PC-9 (cell line): ENCODE measurements at regions not wholly inside any gene's neighbourhood (a gene's known extent, or its start where the extent isn't known, plus 50 kb on each side); places are given as distances from the start of the nearest gene placed in this dataset.
"Not testable (repeated sequence)": the region's sequence is repeated elsewhere in the genome, so short reads cannot be mapped to it uniquely, and the experiment has no call there.

ENCODE experiments used
- BruUV-seq: library from RNA; stranded (reverse); fragments of 400-500 nt; replicated peaks from 2 replicates; lab custom pipeline; 2021; lab: Mats Ljungman, UMichigan
- CTCF ChIA-PET: fragments of 300-600 bp; sonication (Branson Sonifier 250); formaldehyde crosslinking; loops from one replicate; lab custom pipeline; 2022; ENCODE audit warnings: antibody characterized with exemption; lab: Charles Lee
- POLR2A ChIA-PET: fragments of 300-600 bp; sonication (Branson Sonifier 250); formaldehyde crosslinking; loops from one replicate; lab custom pipeline; 2022; ENCODE audit warnings: antibody characterized with exemption; ENCODE audit not compliant: unreplicated experiment; lab: Charles Lee
- DNase-seq, 2 experiments: peaks; one replicate each; pipeline versions ENCODE4 v3.0.0 to v3.0.0-alpha.2; 2015 to 2022; ENCODE audit warnings: mixed read lengths in 1 of 2
- H2AFZ ChIP-seq: fragments of 200-600 bp; sonication (generic); 2 replicates; pipeline ENCODE4 v1.8.1; 2017; ENCODE audit warnings: antibody characterized with exemption
- H3F3A ChIP-seq: fragments of 200-600 bp; sonication (generic); 2 replicates; pipeline ENCODE4 v1.8.1; 2017; ENCODE audit warnings: antibody characterized with exemption, mild to moderate bottlenecking, low read depth; ENCODE audit not compliant: insufficient read depth
- H3K27ac ChIP-seq: fragments of 200-600 bp; sonication (generic); 2 replicates; pipeline ENCODE4 v1.6.1; 2016; ENCODE audit warnings: mixed run types
- H3K27me3 ChIP-seq: fragments of 200-600 bp; sonication (generic); 2 replicates; pipeline ENCODE4 v1.6.1; 2016; ENCODE audit warnings: low read depth, mixed run types; ENCODE audit not compliant: insufficient read depth
- H3K36me3 ChIP-seq: fragments of 200-600 bp; sonication (generic); 2 replicates; pipeline ENCODE4 v1.6.1; 2016; ENCODE audit warnings: low read depth, mixed run types
- H3K4me1 ChIP-seq: fragments of 200-600 bp; sonication (generic); replicated peaks from 2 replicates; pipeline ENCODE4 v1.6.1; 2016; ENCODE audit warnings: mixed run types; ENCODE audit not compliant: insufficient read depth
- H3K4me2 ChIP-seq: fragments of 200-600 bp; sonication (generic); 2 replicates; pipeline ENCODE4 v1.6.1; 2017; ENCODE audit warnings: mixed run types
- H3K4me3 ChIP-seq: fragments of 200-600 bp; sonication (generic); 2 replicates; pipeline ENCODE4 v1.6.1; 2016; ENCODE audit warnings: mixed run types
- H3K79me2 ChIP-seq: fragments of 200-600 bp; sonication (generic); 2 replicates; pipeline ENCODE4 v1.6.1; 2017; ENCODE audit warnings: low read depth, mixed run types
- H3K9me2 ChIP-seq: fragments of 200-600 bp; sonication (generic); 2 replicates; pipeline ENCODE4 v1.8.1; 2017; ENCODE audit warnings: mild to moderate bottlenecking; ENCODE audit not compliant: insufficient read depth
- H3K9me3 ChIP-seq: fragments of 200-600 bp; sonication (generic); 2 replicates; pipeline ENCODE4 v1.8.1; 2016; ENCODE audit warnings: low read depth; ENCODE audit not compliant: insufficient read depth
- H4K20me1 ChIP-seq: fragments of 200-600 bp; sonication (generic); 2 replicates; pipeline ENCODE4 v1.8.1; 2017; ENCODE audit not compliant: insufficient read depth
- EZH2 ChIP-seq: fragments of 200-600 bp; sonication (generic); IDR thresholded peaks from 2 replicates; pipeline ENCODE4 v1.8.0; 2017; ENCODE audit warnings: antibody characterized with exemption, low read depth
- intact Hi-C: fragments of 100-400 bp; cut with micrococcal nuclease; formaldehyde crosslinking; loops from one replicate; pipeline ENCODE4 v1.10.0; 2022; ENCODE audit not compliant: unreplicated experiment
- TF ChIP-seq, protein P1 (sequence below): fragments of 200-600 bp; sonication (generic); conservative IDR thresholded peaks from 2 replicates; pipeline ENCODE4 v1.6.1; 2017; ENCODE audit warnings: mixed run types, antibody characterized with exemption, mild to moderate bottlenecking, moderate library complexity

DNA sequence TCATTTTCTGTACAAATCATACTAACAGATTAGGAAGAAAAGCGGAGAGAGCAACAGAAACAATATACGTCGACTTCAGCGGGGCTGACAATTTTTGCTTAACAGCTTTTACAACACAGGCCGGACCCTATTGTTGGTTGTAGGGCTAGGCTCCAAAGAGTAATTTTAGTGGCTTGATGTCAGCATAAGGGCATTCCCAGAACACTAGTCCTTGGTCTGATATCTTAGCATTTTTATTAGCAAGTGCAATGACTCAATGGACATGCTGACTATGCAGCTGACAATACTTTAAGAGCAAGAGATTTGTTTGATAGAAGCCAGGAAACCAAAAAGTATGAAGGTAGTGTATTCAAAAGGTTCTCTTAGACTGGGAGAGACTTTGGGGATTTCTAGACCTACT, 209.9 kb downstream of the LNPK start:
- no peak overlapping the region for H2AFZ ChIP-seq
- no peaks in the 10 kb centered on the region for H3K36me3 ChIP-seq
- H3K79me2 ChIP-seq: no peaks in the 10 kb centered on the region
- H3K27me3 ChIP-seq: peaks cover 2% of the 10 kb centered on the region; the same call in 1 of the 2 replicates
- no peak overlapping the region for H3K4me2 ChIP-seq
- DNase-seq: no peak
- BruUV-seq: no TSS peak
- no peaks in the 10 kb centered on the region for H3K4me1 ChIP-seq
- H3K27ac ChIP-seq: no peak overlapping the region
- intact Hi-C loops: no loop called here
- H4K20me1 ChIP-seq: no peaks in the 10 kb centered on the region
- H3K9me3 ChIP-seq: peaks cover 11% of the 10 kb centered on the region; the same call in 1 of the 2 replicates
- H3K9me2 ChIP-seq: no peaks in the 10 kb centered on the region
- H3K4me3 ChIP-seq: no peak overlapping the region
- POLR2A ChIA-PET: no interaction called here
- no peaks in the 10 kb centered on the region for H3F3A ChIP-seq
- TF ChIP-seq EZH2: no peak
- TF ChIP-seq, protein P1, sequence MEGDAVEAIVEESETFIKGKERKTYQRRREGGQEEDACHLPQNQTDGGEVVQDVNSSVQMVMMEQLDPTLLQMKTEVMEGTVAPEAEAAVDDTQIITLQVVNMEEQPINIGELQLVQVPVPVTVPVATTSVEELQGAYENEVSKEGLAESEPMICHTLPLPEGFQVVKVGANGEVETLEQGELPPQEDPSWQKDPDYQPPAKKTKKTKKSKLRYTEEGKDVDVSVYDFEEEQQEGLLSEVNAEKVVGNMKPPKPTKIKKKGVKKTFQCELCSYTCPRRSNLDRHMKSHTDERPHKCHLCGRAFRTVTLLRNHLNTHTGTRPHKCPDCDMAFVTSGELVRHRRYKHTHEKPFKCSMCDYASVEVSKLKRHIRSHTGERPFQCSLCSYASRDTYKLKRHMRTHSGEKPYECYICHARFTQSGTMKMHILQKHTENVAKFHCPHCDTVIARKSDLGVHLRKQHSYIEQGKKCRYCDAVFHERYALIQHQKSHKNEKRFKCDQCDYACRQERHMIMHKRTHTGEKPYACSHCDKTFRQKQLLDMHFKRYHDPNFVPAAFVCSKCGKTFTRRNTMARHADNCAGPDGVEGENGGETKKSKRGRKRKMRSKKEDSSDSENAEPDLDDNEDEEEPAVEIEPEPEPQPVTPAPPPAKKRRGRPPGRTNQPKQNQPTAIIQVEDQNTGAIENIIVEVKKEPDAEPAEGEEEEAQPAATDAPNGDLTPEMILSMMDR: no peak
- CTCF ChIA-PET: no interaction called here

DNA sequence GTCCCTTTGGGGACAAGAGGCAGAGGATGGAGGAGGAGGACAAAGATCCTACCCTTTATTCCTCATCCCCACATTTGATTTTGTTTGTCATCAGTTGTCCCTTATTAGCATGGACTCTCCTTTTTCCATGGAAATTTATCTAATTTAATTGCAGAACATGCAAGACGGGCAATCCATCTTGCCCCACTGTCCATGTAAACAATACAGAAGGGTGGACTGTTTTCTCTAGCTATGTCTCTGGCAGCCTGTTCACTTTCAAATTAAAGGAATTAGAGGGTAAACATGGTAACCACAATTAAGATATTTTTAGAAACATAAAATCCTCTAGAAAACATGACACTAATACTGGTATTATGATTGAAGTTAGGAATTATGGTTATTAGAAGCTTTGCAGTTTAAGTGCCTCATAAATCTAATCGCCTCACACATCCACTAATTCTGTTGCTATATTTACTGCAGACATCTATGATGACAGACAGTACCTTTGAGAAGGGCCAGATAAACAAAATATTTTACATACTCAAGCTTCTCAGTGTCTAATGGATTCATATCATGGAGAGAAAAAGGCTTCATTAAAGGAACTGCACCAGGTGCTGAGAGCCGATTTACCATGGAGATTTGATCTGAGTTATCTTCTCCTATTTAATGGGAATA, 215.5 kb downstream of the LNPK start:
- ChIA-PET POLR2A (no interaction called here), CTCF (no interaction called here)
- no peaks in the 10 kb centered on the region for H3K9me2 ChIP-seq
- no peaks in the 10 kb centered on the region for H4K20me1 ChIP-seq
- BruUV-seq: no TSS peak
- TF ChIP-seq EZH2: no peak
- no peaks in the 10 kb centered on the region for H3K36me3 ChIP-seq
- H3K9me3 ChIP-seq: no peaks in the 10 kb centered on the region
- no peak overlapping the region for H3K4me2 ChIP-seq
- H3K79me2 ChIP-seq: no peaks in the 10 kb centered on the region
- no peak overlapping the region for H3K27ac ChIP-seq
- H2AFZ ChIP-seq: no peak overlapping the region
- no peak for DNase-seq
- no peak overlapping the region for H3K4me3 ChIP-seq
- H3F3A ChIP-seq: no peaks in the 10 kb centered on the region
- intact Hi-C loops: no loop called here
- H3K4me1 ChIP-seq: no peaks in the 10 kb centered on the region
- H3K27me3 ChIP-seq: peaks cover 17% of the 10 kb centered on the region; the same call in 1 of the 2 replicates

- DNase-seq, H3K4me3 ChIP-seq, H4K20me1 ChIP-seq, H3K36me3 ChIP-seq, H3K9me3 ChIP-seq, POLR2A ChIA-PET, BruUV-seq, H3K4me1 ChIP-seq, H3K79me2 ChIP-seq, H3K4me2 ChIP-seq, H3K27ac ChIP-seq, H3K9me2 ChIP-seq, H2AFZ ChIP-seq, H3F3A ChIP-seq, intact Hi-C loops, CTCF ChIA-PET: not testable (repeated sequence)
- H3K27me3 ChIP-seq: peaks cover 28% of the 10 kb centered on the region
These were observed 224.7 kb downstream of the LNPK start for GRCh38 chr2:175777337-175777736.

DNA sequence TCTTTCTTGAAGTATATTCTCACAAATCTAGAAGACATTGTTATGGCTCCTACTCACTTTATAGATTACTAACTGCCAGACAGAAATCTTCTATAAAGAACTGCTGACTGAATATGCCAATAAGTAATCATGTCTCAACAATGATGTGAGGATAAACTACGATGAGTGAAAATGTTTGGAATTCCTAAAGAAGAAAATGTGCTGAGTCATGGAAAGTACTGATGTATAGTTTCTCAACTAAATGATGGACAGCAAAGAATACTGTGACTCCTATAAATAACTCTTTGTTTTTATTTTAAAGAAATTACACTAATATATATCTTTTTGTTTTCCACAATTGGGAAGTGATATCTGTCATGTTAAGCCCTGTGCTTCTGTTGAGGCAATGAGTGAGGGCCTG, 232.9 kb downstream of the LNPK start:
- peaks cover 29% of the 10 kb centered on the region for H3K27me3 ChIP-seq
- H3F3A ChIP-seq: no peaks in the 10 kb centered on the region
- TF ChIP-seq EZH2: no peak
- TF ChIP-seq, protein P1: no peak
- peaks cover 4% of the 10 kb centered on the region; the same call in 1 of the 2 replicates for H3K9me2 ChIP-seq
- BruUV-seq: no TSS peak
- no peaks in the 10 kb centered on the region for H3K79me2 ChIP-seq
- intact Hi-C loops: no loop called here
- no peaks in the 10 kb centered on the region for H3K4me1 ChIP-seq
- H2AFZ ChIP-seq: no peak overlapping the region
- no peak overlapping the region for H3K4me3 ChIP-seq
- ChIA-PET POLR2A (no interaction called here), CTCF (no interaction called here)
- H4K20me1 ChIP-seq: no peaks in the 10 kb centered on the region
- no peak overlapping the region for H3K4me2 ChIP-seq
- no peak for DNase-seq
- no peaks in the 10 kb centered on the region for H3K9me3 ChIP-seq
- H3K27ac ChIP-seq: no peak overlapping the region
- H3K36me3 ChIP-seq: no peaks in the 10 kb centered on the region
